Frontal cortex (tissue), 3 donors: ENCODE measurements at regions not wholly inside any gene's neighbourhood (a gene's known extent, or its start where the extent isn't known, plus 50 kb on each side); places are given as distances from the start of the nearest gene placed in this dataset.
A peak's percentile ranks its signal among the peaks of the same experiment; 100 is the strongest.

Source experiments
- DNase-seq, 2 donors: peaks; one replicate each; pipeline ENCODE4 v3.0.0; 2012; ENCODE audit warnings: low spot score in 2 of 2
- FAIRE-seq: peaks from 2 replicates; lab custom pipeline; 2012; peaks lifted over from hg19 to GRCh38; lab: Jason Lieb, UNC
- donor health status: control.
- donor health status: control.
- donor health status: control.

- DNase-seq (no peak), FAIRE-seq (no peak)
Observed at GRCh38 chr12:22881878-22882385, 257.0 kb downstream of the ETNK1 start.

DNA sequence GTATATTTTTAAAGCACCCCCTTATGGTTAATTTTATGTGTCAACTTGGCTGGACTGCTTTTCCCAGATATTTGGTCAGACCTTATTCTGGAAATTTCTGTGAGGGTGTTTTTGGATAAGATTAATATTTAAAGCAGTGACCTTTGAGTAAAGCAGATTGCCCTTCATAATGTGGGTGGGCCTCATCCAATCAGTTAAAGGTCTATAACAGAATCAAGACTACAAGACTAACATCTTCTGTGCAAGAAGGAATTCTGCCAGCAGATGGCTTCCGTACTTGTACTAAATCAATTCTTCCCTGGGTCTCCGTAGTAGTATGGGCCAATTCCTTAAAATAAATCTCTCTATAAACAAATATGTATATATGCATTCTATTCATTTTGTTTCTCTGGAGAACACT lies 257.6 kb downstream of the ETNK1 start:
- DNase-seq (no peak), FAIRE-seq (no peak)

- FAIRE-seq (no peak), DNase-seq (no peak)
Observed at GRCh38 chr12:22893878-22894277, 268.9 kb downstream of the ETNK1 start.

GRCh38 chr12:22899184-22899583 lies 274.2 kb downstream of the ETNK1 start:
- DNase-seq (no peak), FAIRE-seq (no peak)

DNA sequence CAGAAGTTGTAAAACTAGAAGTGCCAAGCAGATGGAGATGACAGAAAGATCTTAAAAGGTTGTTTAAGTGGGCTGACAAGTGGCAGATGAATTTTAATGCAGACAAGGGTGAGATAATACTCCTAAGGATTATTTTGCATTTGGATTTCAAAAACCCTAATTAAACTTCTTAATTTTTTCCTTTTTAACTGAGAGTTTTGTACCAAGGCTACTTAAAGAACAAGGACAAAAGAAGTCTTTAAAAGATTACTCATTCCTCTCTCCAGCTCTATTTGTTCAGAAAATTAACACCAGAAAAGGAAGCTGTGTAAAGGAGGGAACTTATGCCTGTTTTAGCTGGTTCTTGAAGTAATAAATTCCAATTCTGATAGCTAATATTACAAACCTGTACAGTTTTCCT lies 275.4 kb downstream of the ETNK1 start:
- DNase-seq (no peak), FAIRE-seq (no peak)

DNA sequence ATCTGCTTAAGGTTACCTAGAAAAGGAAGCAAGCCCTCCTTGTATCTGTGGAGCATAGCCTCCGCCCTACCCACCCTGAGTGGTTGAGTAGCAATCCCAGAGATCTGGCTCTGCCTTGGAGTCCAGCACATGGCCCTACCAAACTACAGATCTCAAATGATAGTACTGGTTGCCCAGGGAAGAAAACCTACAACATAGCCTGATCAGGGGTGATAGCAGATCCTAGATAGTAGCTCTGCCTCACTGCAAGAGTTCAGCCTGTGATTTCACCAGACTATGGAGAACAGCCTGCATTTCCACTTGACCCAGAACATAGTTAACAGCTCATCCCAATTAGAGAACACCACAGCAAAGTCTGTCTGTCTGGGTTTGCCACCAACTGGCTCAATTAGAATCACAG lies 279.5 kb downstream of the ETNK1 start:
- FAIRE-seq (no peak), DNase-seq (no peak)

GRCh38 chr12:22916241-22916640 lies 291.3 kb downstream of the ETNK1 start:
- no peak for DNase-seq
- FAIRE-seq, result no peak

DNA sequence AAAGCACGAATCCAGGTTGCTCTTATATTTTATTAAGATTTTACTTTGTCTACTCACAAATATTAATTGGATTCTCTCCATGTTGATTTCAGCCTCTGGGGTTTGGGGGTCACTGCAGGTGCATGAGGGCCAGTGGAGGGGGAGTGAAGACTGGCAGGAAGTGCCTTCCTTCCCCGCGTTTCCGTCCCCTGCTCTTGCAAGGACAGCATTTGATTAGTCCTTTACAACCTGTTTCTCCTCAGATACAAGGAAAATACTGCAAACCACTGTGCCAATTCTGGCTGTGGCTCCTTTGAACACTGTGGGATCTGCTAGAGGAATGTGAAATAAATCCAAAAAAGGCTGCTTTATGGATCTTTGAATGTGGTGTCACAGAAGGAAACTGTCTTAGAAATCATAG lies 291.8 kb downstream of the ETNK1 start:
- FAIRE-seq (no peak), DNase-seq (no peak)

GRCh38 chr12:22919883-22920282 lies 294.9 kb downstream of the ETNK1 start:
- DNase-seq, result no peak
- no peak for FAIRE-seq

- FAIRE-seq, result no peak
Observed at GRCh38 chr12:22923768-22924167, 298.8 kb downstream of the ETNK1 start.

DNA sequence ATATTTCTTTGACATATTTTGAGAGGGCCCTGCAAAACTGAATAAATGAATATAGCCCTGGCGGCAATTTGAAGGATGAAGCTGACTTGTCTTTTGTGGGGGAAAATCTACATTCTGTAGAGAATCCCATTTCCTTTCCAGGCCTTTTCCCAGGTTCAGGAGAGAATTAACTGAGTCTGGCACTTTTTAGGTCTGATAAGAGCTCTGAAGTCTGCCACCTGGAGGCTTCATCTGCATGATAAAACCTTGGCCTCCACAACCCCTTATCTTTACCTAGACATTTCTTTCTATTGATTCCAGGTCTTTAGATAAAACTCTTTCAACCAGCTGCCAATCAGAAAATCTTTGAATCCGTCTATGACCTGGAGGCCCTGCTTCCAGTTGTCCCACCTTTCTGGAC lies 299.4 kb downstream of the ETNK1 start:
- FAIRE-seq, result no peak
- no peak for DNase-seq

More at GRCh38 chr12:22923768-22924167, 298.8 kb downstream of the ETNK1 start:
- DNase-seq, result no peak

- DNase-seq (no peak), FAIRE-seq (no peak)
Observed at GRCh38 chr12:22925623-22926022, 300.7 kb downstream of the ETNK1 start.

DNA sequence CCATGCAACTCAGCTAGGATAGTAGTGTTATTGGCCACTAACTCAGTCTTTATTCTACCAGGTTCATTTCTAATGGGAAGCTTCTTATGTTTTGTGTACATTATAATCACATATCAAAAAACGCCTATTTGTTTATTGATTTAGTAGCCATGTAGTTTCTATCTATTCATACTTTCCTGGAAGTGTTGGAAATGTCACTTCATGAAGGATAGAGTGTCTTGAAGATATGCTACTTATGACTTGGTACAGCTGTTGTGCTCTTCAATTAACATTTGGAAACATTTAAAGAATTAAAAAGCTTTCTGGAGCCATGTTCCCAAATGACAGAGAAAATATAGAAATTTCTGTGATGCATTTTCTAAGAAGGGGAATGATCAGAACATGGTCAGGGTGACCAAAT lies 307.5 kb downstream of the ETNK1 start:
- no peak for FAIRE-seq
- DNase-seq, result no peak

- FAIRE-seq, result no peak
Observed at GRCh38 chr12:22935090-22935489, 310.1 kb downstream of the ETNK1 start.

GRCh38 chr12:22935501-22935900 lies 310.5 kb downstream of the ETNK1 start:
- no peak for DNase-seq

More at GRCh38 chr12:22935090-22935489, 310.1 kb downstream of the ETNK1 start:
- peak in 1 of 2 donors; percentile 12 for DNase-seq

DNA sequence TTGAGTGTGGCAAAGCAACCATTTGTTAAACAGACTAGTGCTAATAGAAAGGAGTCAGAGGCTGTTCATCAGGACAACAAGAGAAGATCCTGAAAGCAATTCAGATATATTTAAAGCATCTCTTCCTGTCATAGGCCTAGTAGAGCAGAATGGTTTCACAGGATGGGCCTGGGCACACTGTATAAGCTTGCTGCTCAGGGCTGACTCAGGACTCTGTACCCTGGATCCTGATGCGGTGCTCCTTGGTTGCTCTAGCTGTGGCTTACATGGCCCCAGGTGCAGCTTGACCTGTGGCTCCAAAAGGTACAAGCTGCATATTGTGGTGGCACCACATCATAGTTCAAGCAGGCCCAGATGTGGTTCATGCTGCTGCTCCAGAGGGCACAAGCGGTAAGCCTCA lies 313.4 kb downstream of the ETNK1 start:
- DNase-seq, result no peak
- no peak for FAIRE-seq

More at GRCh38 chr12:22935501-22935900, 310.5 kb downstream of the ETNK1 start:
- no peak for FAIRE-seq

- FAIRE-seq (no peak), DNase-seq (no peak)
Observed at GRCh38 chr12:22951206-22951605, 326.2 kb downstream of the ETNK1 start.

GRCh38 chr12:22956690-22957089 lies 331.7 kb downstream of the ETNK1 start:
- FAIRE-seq (no peak), DNase-seq (no peak)

DNA sequence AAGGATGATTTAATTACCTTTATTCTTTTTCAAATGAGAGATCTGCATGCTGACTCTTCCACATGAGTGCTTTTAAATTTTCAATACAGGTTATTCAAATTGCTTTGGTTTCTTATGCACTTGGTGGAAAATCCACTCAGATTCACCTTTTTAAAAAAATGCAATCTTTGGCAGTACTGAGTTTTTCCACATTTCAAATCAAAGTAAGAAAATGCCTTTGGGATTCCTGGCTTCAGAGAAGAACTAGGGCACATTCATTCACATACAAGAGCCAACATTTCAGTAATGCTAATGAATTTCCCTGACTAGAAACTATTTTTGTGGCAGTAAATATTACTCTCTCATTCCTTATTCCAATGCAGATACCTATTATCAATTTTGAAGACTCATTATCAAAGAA lies 342.2 kb downstream of the ETNK1 start:
- FAIRE-seq, result no peak
- DNase-seq, result no peak

GRCh38 chr12:22969521-22969920 lies 344.6 kb downstream of the ETNK1 start:
- FAIRE-seq (no peak), DNase-seq (no peak)

DNA sequence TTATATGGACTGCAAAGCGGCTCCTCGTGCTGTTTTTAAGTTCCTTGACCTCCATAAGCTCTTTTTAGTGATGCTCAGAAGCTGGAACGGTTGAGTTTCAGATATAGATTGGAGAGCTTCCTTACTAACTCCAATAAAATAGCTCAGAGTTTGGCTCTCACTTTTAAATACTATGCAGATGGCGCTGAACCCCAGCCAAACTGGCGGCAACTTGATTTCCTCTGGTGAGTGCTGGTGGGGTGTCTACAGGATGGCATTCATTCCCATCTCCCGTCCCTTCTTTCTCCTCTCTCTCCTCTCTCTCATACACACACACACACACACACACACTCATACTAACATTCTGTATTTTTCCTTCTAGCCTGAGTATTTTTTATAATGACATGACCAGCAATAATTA lies 346.3 kb downstream of the ETNK1 start:
- no peak for FAIRE-seq
- DNase-seq, result no peak

DNA sequence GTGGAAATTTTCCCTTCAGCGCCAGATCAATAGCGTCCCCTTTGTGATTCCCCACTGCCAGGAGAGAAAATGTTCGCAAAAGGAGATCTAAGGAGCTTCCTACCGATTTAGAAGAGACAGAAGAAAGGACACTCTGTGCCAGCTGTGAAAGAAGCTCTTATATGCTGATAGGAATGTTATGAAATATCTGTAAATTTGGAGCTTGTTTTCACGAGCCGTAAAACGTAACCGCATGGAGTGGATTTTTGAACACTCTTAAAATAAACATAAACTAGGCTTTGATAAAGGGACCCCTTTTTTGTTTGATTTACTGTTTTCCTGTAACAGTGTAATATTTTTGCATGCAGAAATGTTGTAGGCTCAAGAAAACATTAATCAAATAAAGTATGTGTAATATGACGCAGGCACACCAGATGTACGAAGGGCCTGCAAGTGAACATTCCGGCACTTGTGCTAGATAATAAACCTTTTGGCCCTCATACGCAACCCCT lies 346.8 kb downstream of the ETNK1 start:
- FAIRE-seq (no peak), DNase-seq (no peak)
